ENCODE measurements at regions not wholly inside any gene's neighbourhood (a gene's known extent, or its start where the extent isn't known, plus 50 kb on each side); places are given as distances from the start of the nearest gene placed in this dataset.
"Not testable (repeated sequence)": the region's sequence is repeated elsewhere in the genome, so short reads cannot be mapped to it uniquely, and the experiment has no call there.

DNA sequence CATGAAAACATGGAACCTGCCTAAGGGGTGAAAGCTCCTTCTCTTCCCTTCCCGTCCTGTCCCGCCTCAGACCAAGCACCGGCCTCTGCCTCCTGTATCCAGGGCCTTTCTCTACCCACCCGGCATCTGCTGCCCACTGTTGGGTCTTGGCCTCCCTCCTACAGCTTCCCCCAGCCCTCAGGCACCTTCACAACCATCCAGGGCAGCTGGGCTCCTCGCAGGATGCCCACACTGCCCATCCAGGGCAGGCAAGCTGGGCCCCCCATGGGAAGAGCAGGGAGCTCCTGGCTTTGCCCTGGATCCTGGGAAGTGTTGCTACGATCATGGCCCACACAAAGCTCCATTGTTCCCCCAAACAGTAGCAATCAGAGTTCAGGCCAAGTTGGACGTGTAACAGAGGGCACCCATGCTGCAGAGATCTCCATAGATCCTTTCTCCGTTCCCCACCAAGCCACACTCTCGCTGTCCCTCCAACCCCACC lies 206.6 kb downstream of the NDUFA10 start:
- no peak for DNase-seq

GRCh38 chr2:239818086-239818485 lies 207.1 kb downstream of the NDUFA10 start:
- DNase-seq = no peak

DNA sequence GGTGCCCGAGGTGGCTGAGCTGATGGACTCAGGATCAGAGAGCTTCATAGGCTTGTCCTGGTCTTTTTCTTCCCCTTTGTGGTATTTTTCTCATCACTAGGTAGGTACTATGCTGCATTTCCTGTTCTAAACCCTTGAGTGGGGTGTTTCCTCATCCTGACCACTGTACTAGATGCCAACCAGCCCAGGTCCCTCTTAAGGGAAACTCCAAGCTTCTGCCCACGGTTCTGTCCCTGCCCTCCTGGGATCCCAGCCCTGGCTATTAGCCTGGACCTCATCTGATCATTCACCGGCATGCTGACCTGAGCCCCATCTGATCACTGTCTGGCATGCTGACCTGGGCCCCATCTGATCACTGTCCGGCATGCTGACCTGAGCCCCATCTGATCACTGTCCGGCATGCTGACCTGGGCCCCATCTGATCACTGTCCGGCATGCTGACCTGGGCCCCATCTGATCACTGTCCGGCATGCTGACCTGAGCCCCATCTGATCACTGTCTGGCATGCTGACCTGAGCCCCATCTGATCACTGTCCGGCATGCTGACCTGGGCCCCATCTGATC lies 207.6 kb downstream of the NDUFA10 start:
- not testable (repeated sequence) for DNase-seq

GRCh38 chr2:239816576-239817467 lies 208.3 kb downstream of the NDUFA10 start:
- no peak for DNase-seq

- DNase-seq = no peak
Observed at GRCh38 chr2:239815671-239816070, 209.5 kb downstream of the NDUFA10 start.

DNA sequence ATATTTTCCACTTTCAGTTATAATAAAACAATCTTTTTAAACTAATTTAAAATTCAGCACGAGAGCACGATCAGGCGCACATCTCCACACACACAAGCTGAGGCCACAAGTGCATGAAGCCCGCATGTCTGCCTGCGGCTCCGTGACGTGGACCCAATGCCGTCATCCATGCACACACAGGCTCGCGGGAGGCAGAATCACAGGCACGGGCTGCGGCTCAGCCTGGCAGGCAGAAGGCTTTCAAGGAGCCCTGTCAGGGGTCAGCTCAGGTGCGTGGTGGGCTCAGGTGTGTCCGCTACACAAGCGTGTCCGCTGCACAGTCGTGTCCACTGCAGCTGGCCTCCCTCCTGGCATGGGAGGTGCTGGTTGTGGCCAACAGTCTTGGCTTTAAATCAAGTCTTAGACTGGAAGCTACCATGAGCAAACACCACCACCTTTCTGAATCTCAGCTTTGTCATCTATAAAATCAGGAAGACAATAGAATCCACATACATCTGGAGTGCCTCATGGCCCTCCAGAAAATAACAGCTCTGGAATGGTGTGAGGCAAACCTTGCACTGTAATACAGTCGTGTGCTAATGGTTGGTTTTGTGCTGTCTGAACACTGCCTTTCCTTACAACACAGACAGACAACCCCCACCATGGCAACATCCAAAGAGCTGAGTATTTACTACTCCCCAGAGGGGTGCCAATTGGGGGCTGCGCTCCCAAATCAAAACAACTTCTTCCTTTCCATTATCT lies 210.1 kb downstream of the NDUFA10 start:
- DNase-seq = peak; percentile 34

GRCh38 chr2:239814116-239814860 lies 210.9 kb downstream of the NDUFA10 start:
- DNase-seq = no peak

DNA sequence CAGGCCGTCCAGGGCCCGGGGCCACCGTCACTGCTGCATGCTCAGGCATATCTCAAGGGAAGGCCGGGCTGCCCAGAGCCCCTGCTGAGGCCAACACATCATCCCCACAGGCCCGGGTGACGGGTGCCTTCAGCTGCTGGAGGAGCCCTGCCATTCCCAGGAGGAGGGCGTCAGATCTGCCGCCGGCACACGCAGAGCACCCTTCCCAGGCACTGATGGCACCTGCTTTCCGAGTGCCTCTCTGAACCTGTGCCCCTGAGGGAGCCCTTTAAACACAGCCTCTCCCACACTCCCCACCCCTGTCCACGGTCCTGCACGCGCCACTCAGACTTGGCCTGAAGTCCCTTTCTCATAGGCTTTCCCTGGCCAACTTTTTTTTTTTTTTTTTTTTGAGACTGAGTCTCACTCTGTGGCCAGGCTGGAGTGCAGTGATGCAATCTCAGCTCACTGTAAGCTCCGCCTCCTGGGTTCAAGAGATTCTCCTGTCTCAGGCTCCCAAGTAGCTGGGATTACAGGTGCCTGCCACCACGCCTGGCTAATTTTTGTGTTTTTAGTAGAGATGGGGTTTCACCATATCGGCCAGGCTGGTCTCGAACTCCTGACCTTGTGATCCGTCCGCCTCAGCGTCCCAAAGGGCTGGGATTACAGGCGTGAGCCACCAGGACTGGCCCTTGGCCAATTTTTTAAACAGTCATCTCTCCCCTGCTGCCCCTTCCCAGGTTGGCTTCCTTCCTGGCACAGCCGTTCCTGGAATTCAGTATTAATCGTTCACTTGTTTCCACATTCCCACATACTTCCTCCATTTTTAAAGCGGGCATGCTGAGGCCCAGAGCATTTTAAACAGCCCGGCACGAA lies 211.7 kb downstream of the NDUFA10 start:
- no peak for DNase-seq

DNA sequence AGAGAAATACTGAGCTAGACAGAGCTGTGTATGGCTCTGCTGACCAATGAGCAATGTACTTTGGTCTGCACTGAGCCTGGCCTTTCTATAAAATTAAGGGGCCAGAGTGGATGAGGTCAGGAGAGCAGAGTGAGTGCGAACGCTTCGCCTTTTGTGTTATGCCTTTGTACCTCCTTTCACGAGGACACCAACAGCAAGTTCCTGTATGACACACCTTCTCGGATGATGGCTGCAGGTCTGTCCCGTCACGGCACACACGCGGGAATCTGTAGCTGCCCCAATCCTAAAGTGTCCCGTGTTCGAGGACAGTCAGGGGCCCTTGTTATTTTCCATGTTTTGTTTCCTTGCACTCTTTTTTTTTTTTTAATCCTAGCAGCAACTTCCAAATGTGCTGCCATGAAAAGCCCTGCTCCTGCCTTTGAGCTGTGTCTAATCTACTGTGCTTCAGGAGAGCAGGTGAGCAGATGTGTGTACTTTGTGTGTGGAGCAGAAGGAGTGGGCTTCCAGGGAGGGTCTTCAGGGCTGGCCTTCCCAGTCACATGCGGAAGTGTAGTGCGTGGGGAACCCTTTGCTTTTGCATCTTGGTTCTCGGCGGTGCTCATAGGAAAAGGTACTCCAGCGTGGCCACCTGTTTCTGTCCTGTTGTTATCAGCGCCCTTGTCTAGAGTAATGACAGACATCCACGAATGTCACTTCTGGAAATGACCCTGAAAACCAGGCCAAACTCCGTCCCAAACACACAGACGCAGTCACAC lies 213.2 kb downstream of the NDUFA10 start:
- DNase-seq = no peak

DNA sequence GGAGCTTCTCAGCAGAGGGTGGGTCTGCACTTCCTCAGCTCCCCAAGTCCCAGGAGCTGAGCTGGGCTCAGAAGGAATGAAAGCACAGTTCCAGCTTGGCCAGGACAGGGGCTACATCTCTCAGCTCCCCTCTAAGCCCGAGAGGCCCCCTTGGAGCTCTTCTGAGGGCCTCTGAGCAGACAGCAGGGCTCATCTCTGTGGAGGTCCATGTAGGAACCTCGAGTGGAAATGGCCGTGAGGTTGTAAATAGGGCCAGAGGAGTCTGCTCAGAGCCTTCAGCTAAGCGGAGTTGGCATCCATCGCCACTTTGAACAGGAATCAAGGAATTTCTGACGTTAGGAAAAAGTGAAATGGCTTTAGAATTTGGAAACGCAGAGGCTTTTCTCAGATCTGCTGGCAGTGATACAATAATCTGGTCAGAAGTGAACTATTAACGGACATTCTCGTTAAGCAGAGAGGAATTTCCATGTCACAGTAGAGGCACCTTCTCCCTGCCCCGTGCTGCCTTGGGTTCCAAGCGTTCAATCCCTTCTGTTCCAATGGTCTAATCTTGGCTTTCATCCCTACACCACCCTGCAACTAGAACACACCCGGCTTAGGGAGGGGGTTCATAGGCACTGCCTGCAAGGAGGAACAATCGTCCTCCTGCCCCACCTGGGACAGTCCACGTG lies 213.9 kb downstream of the NDUFA10 start:
- no peak for DNase-seq

DNA sequence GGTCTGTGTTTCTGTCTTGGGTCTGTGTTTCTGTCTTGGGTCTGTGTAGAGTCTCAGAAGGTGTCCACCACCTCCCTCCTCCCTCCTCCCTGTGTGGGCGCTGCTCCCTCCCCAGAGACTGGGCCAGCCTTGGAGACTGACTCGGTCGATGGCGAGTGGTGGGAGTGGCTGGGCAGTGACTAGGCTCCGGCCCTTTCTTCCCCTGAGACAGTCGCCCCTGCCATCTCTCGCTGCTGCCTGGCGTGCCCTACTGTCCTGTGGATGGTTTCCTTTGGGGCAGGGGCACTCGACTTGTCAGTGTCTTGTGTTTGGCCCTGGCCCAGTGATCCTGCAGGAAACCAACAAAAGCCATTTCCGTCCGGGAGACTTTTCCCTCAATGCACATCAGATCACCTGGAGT lies 215.8 kb downstream of the NDUFA10 start:
- DNase-seq = no peak

- DNase-seq = no peak
Observed at GRCh38 chr2:239807568-239807967, 217.6 kb downstream of the NDUFA10 start.

GRCh38 chr2:239806758-239807434 lies 218.2 kb downstream of the NDUFA10 start:
- no peak for DNase-seq

- no peak for DNase-seq
Observed at GRCh38 chr2:239806276-239806675, 218.9 kb downstream of the NDUFA10 start.

DNA sequence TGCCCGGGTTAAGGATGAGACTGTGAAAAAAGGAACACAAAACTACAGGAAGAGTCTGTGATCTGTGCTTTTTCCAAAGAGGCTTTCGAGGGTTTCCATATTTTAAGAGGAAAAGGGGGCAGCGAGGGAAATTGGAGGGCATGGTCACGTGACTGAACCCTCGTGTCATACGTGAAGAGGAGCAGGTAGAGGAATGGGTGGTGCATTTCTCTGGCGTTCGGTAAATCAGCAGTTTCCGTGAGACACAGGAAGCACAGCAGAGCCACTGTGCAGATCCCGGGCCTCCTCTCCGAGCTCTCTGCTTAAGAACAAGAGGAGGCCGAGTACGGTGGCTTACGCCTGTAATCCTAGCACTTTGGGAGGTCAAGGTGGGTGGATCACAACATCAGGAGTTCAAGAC lies 219.7 kb downstream of the NDUFA10 start:
- DNase-seq = no peak

DNA sequence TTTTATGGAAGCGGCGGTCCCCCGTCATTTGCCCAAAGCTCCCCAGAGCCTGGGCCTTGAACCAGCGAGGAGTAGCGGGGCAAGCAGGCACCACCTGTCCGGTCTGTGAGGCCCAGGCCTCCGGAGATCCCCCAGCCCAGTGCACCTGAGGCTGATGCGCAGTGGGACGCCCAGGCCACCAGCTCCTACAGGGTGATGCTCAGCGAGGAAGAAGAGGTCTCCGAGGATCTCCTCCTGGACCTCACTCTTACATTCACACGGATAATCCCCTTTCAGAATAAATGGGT lies 220.2 kb downstream of the NDUFA10 start:
- no peak for DNase-seq

DNA sequence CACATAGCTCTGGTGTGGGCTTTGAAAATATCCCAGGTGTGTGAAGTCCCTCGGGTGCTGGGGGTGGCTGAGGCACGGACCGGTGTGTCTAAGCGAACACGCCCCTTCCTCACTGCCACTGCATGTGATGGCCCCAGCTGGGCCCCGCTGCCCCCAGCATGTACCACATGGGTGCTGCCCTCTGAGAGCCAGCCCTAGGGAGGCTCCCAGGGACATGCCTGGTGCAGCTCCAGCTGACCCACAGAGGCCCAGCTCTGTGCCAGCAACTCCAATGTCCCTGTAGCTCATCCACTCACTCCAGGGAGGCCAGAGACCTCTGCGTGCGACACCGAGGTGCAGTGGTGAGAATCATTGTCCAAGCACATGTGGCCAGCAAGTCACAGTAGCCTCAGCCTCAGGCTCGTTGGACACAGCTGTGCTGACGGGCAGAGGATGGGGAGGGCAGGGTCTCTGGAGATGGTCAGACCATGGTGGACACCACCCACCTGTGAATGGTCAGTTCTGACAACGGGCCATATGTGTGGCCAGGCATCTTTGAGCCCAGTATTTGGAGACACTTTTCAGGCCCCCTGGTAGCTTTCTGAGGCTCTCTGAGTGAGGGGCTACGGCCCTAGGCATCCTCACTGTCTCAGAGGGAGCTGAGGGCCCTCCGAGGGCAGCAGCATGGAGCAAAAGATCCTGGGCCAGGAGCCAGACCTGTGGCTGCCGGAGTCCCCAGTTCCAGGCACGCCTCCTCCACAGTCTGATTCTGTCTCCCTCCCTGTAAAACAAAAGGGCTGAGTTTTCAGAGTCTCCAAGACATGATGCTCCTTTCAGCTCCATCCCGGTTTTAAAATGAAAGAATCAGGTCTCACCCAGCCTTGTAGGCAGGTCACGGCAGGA lies 220.7 kb downstream of the NDUFA10 start:
- DNase-seq = no peak

- no peak for DNase-seq
Observed at GRCh38 chr2:239803766-239804115, 221.4 kb downstream of the NDUFA10 start.

Measured in right kidney (tissue), 1 donor.